ENCODE measurements at regions not wholly inside any gene's neighbourhood (a gene's known extent, or its start where the extent isn't known, plus 50 kb on each side); places are given as distances from the start of the nearest gene placed in this dataset.
"Not testable (repeated sequence)": the region's sequence is repeated elsewhere in the genome, so short reads cannot be mapped to it uniquely, and the experiment has no call there.

GRCh38 chr9:32067261-32067660 lies 317.2 kb upstream of the ACO1 start:
- DNase-seq, result no peak

GRCh38 chr9:32069169-32069813 lies 315.2 kb upstream of the ACO1 start:
- DNase-seq, result no peak

GRCh38 chr9:32069969-32070368 lies 314.5 kb upstream of the ACO1 start:
- no peak for DNase-seq

GRCh38 chr9:32072570-32072969 lies 311.9 kb upstream of the ACO1 start:
- no peak for DNase-seq

GRCh38 chr9:32092031-32092430 lies 292.4 kb upstream of the ACO1 start:
- DNase-seq, result no peak

GRCh38 chr9:32117291-32117690 lies 267.2 kb upstream of the ACO1 start:
- no peak for DNase-seq

GRCh38 chr9:32128546-32128945 lies 255.9 kb upstream of the ACO1 start:
- no peak for DNase-seq

GRCh38 chr9:32130709-32131108 lies 253.7 kb upstream of the ACO1 start:
- DNase-seq, result not testable (repeated sequence)

GRCh38 chr9:32136700-32137339 lies 247.6 kb upstream of the ACO1 start:
- no peak for DNase-seq

GRCh38 chr9:32142074-32142473 lies 242.4 kb upstream of the ACO1 start:
- no peak for DNase-seq

- DNase-seq, result not testable (repeated sequence)
These were observed 235.9 kb upstream of the ACO1 start for GRCh38 chr9:32148553-32148952.

GRCh38 chr9:32161209-32161608 lies 223.2 kb upstream of the ACO1 start:
- DNase-seq, result no peak

- no peak for DNase-seq
These were observed 222.7 kb upstream of the ACO1 start for GRCh38 chr9:32161720-32162119.

GRCh38 chr9:32166316-32166715 lies 218.1 kb upstream of the ACO1 start:
- DNase-seq, result not testable (repeated sequence)

GRCh38 chr9:32171339-32171738 lies 213.1 kb upstream of the ACO1 start:
- DNase-seq, result no peak

GRCh38 chr9:32172256-32172655 lies 212.2 kb upstream of the ACO1 start:
- no peak for DNase-seq

GRCh38 chr9:32177396-32177795 lies 207.0 kb upstream of the ACO1 start:
- DNase-seq, result no peak

GRCh38 chr9:32180597-32180996 lies 203.8 kb upstream of the ACO1 start:
- no peak for DNase-seq

- DNase-seq, result no peak
These were observed 184.2 kb upstream of the ACO1 start for GRCh38 chr9:32200241-32200640.

- DNase-seq, result no peak
These were observed 183.5 kb upstream of the ACO1 start for GRCh38 chr9:32200896-32201295.

GRCh38 chr9:32209164-32209563 lies 175.3 kb upstream of the ACO1 start:
- DNase-seq, result not testable (repeated sequence)

- DNase-seq, result no peak
These were observed 166.2 kb upstream of the ACO1 start for GRCh38 chr9:32218100-32218767.

- no peak for DNase-seq
These were observed 163.7 kb upstream of the ACO1 start for GRCh38 chr9:32220750-32221149.

GRCh38 chr9:32234451-32234850 lies 150.0 kb upstream of the ACO1 start:
- no peak for DNase-seq
